Loucy (cell line): ENCODE measurements at regions not wholly inside any gene's neighbourhood (a gene's known extent, or its start where the extent isn't known, plus 50 kb on each side); places are given as distances from the start of the nearest gene placed in this dataset.

Source experiments
- H2AFZ ChIP-seq: fragments of 200-600 bp; sonication (generic); 2 replicates; pipeline ENCODE4 v1.6.0; 2016; ENCODE audit warnings: antibody characterized with exemption, mild to moderate bottlenecking, low read length, moderate library complexity
- H3F3A ChIP-seq: fragments of 200-600 bp; 2 replicates; pipeline ENCODE4 v1.6.0; 2016; ENCODE audit warnings: antibody characterized with exemption, low read depth, mild to moderate bottlenecking
- H3K27me3 ChIP-seq: fragments of 200-600 bp; sonication (generic); 2 replicates; pipeline ENCODE4 v1.6.1; 2014; ENCODE audit warnings: low read length, mild to moderate bottlenecking; ENCODE audit not compliant: insufficient read depth, poor library complexity, severe bottlenecking
- H3K36me3 ChIP-seq: fragments of 200-600 bp; sonication (generic); 2 replicates; pipeline ENCODE4 v1.6.1; 2016; ENCODE audit warnings: low read length; ENCODE audit not compliant: insufficient read depth
- H3K4me1 ChIP-seq: fragments of 200-600 bp; sonication (generic); 2 replicates; pipeline ENCODE4 v1.5.1; 2014; ENCODE audit warnings: low read length, mild to moderate bottlenecking; ENCODE audit not compliant: insufficient read depth, poor library complexity, severe bottlenecking
- H3K4me2 ChIP-seq: fragments of 200-600 bp; sonication (generic); 2 replicates; pipeline ENCODE4 v1.6.0; 2014; ENCODE audit warnings: antibody characterized with exemption, low read length, low read depth, mild to moderate bottlenecking; ENCODE audit not compliant: poor library complexity, severe bottlenecking
- H3K4me3 ChIP-seq: fragments of 200-600 bp; sonication (generic); 2 replicates; pipeline ENCODE4 v1.5.1; 2014; ENCODE audit warnings: low read length, mild to moderate bottlenecking, mixed read lengths; ENCODE audit not compliant: poor library complexity, severe bottlenecking
- H3K79me2 ChIP-seq: fragments of 200-600 bp; sonication (generic); 2 replicates; pipeline ENCODE4 v1.6.1; 2014; ENCODE audit warnings: low read length; ENCODE audit not compliant: insufficient read depth
- H3K9ac ChIP-seq: fragments of 200-600 bp; sonication (generic); 2 replicates; pipeline ENCODE4 v1.6.0; 2014; ENCODE audit warnings: mild to moderate bottlenecking, low read depth, low read length, moderate library complexity; ENCODE audit not compliant: poor library complexity, severe bottlenecking
- H3K9me2 ChIP-seq: fragments of 200-600 bp; sonication (generic); replicated peaks from 2 replicates; pipeline ENCODE4 v1.6.1; 2016; ENCODE audit warnings: low read depth, low read length, mixed read lengths
- H3K9me3 ChIP-seq: fragments of 200-600 bp; sonication (generic); 2 replicates; pipeline ENCODE4 v1.6.1; 2014; ENCODE audit warnings: mild to moderate bottlenecking, antibody characterized with exemption, low read length, low read depth; ENCODE audit not compliant: insufficient read depth
- H4K20me1 ChIP-seq: fragments of 200-600 bp; sonication (generic); 2 replicates; pipeline ENCODE4 v1.6.0; 2014; ENCODE audit warnings: antibody characterized with exemption, low read length, mild to moderate bottlenecking; ENCODE audit not compliant: insufficient read depth, poor library complexity, severe bottlenecking
- EZH2phosphoT487 ChIP-seq: fragments of 200-600 bp; IDR thresholded peaks from 2 replicates; pipeline ENCODE4 v1.6.1; 2018; ENCODE audit warnings: antibody characterized with exemption, mild to moderate bottlenecking, moderate library complexity, borderline replicate concordance
- TF ChIP-seq, protein P1 (sequence below): fragments of 200-600 bp; sonication (generic); conservative IDR thresholded peaks from 2 replicates; pipeline ENCODE4 v1.5.1; 2014; ENCODE audit warnings: mild to moderate bottlenecking, antibody characterized with exemption, low read length

- no peaks in the 10 kb centered on the region; the same call in 1 of the 2 replicates for H3K9me3 ChIP-seq
These were observed 610.8 kb downstream of the KCNJ18 start for GRCh38 chr17:22303096-22303495.

DNA sequence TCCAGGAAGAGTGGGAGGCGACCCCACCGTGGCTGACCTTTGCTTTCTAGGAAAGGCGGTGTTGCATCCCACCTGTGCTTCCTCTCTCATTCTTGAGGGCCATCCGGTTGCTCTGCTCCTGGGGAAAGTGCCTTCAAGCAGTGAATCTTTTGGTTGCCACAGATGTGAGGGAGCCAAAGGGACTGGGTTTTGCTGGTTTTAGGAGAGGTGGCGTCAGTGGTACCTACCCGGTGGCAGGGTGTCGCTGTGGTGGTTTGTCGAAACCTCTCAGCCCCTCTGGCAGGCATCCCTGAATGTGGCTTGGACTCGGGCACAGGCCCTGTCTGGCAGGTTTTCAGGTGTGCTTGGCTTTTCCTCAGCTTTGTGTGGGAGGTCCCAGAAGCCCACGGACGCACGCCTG, 611.5 kb downstream of the KCNJ18 start:
- Histone ChIP-seq H3K9ac (no peak overlapping the region), H2AFZ (no peak overlapping the region), H4K20me1 (no peaks in the 10 kb centered on the region), H3K9me3 (no peaks in the 10 kb centered on the region; the same call in 1 of the 2 replicates), H3K4me2 (no peak overlapping the region), H3K9me2 (no peaks in the 10 kb centered on the region), H3K4me1 (no peaks in the 10 kb centered on the region), H3K27me3 (no peaks in the 10 kb centered on the region), H3K36me3 (no peaks in the 10 kb centered on the region), H3K79me2 (no peaks in the 10 kb centered on the region), H3K4me3 (no peak overlapping the region), H3F3A (no peaks in the 10 kb centered on the region)
- no peak for TF ChIP-seq EZH2phosphoT487
- TF ChIP-seq, protein P1, sequence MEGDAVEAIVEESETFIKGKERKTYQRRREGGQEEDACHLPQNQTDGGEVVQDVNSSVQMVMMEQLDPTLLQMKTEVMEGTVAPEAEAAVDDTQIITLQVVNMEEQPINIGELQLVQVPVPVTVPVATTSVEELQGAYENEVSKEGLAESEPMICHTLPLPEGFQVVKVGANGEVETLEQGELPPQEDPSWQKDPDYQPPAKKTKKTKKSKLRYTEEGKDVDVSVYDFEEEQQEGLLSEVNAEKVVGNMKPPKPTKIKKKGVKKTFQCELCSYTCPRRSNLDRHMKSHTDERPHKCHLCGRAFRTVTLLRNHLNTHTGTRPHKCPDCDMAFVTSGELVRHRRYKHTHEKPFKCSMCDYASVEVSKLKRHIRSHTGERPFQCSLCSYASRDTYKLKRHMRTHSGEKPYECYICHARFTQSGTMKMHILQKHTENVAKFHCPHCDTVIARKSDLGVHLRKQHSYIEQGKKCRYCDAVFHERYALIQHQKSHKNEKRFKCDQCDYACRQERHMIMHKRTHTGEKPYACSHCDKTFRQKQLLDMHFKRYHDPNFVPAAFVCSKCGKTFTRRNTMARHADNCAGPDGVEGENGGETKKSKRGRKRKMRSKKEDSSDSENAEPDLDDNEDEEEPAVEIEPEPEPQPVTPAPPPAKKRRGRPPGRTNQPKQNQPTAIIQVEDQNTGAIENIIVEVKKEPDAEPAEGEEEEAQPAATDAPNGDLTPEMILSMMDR = no peak

More at GRCh38 chr17:22303096-22303495, 610.8 kb downstream of the KCNJ18 start:
- Histone ChIP-seq H3K27me3 (no peaks in the 10 kb centered on the region), H3F3A (no peaks in the 10 kb centered on the region), H3K9me2 (no peaks in the 10 kb centered on the region), H3K4me3 (no peak overlapping the region), H2AFZ (no peak overlapping the region), H3K9ac (no peak overlapping the region), H3K4me2 (no peak overlapping the region), H3K36me3 (no peaks in the 10 kb centered on the region), H3K79me2 (no peaks in the 10 kb centered on the region), H3K4me1 (no peaks in the 10 kb centered on the region), H4K20me1 (no peaks in the 10 kb centered on the region)
- TF ChIP-seq, protein P1 = no peak
- no peak for TF ChIP-seq EZH2phosphoT487

DNA sequence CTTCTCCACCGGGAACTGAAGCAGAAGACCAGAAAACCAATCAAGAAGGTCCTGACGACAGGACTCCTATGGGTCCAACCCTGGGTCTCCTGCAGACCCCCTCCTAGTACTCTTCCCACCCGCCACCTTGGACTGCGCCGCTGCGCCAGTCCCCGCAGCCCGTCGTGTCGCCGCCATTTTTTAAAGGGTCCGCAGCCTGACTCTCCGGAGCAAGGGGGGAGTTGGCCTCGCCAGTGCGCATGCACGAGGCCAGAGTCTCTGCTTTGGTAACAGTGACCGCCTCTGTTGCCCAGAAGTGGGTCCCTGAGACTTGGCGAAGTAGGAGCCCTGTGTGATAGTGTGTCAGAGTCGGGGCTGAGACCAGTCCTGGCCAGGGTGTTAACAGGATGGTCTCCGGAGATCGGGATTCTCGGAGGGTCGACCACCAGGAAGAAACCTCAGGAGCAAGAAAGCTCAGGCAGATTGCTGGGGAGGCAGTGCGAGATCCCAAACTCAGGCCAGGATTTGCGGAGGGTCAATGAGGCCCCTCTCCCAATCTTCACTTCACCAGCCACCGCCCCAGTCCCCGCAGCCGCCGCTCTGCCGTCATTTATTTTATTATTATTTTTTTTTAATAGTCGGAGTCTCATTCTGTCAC, 612.5 kb downstream of the KCNJ18 start:
- Histone ChIP-seq H3K9me3 (no peaks in the 10 kb centered on the region; the same call in 1 of the 2 replicates), H3K27me3 (no peaks in the 10 kb centered on the region), H4K20me1 (no peaks in the 10 kb centered on the region), H3K4me3 (no peak overlapping the region), H3K9ac (no peak overlapping the region), H3K79me2 (no peaks in the 10 kb centered on the region), H3F3A (no peaks in the 10 kb centered on the region), H3K4me1 (no peaks in the 10 kb centered on the region), H3K9me2 (no peaks in the 10 kb centered on the region), H2AFZ (no peak overlapping the region), H3K36me3 (no peaks in the 10 kb centered on the region), H3K4me2 (no peak overlapping the region)
- TF ChIP-seq EZH2phosphoT487 = no peak
- TF ChIP-seq, protein P1 = no peak
